Calu3 (cell line): ENCODE measurements at regions not wholly inside any gene's neighbourhood (a gene's known extent, or its start where the extent isn't known, plus 50 kb on each side); places are given as distances from the start of the nearest gene placed in this dataset.

ENCODE experiments used
- BruUV-seq: library from RNA; stranded (reverse); fragments of 400-500 nt; replicated peaks from 2 replicates; lab custom pipeline; 2021; lab: Mats Ljungman, UMichigan
- CTCF ChIA-PET: fragments of 300-600 bp; sonication (Branson Sonifier 250); formaldehyde crosslinking; loops from one replicate; lab custom pipeline; 2022; ENCODE audit warnings: antibody characterized with exemption; lab: Charles Lee
- DNase-seq: peaks from one replicate; pipeline ENCODE4 v3.0.0; 2022
- H3K27ac Mint-ChIP-seq: one replicate; pipeline ENCODE4 v1.8.0; 2022; ENCODE audit warnings: mixed read lengths; ENCODE audit not compliant: unreplicated experiment
- H3K27me3 Mint-ChIP-seq: one replicate; pipeline ENCODE4 v1.8.0; 2022; ENCODE audit warnings: mixed read lengths; ENCODE audit not compliant: unreplicated experiment
- H3K36me3 Mint-ChIP-seq: one replicate; pipeline ENCODE4 v1.8.0; 2022; ENCODE audit warnings: mild to moderate bottlenecking, moderate library complexity, mixed read lengths; ENCODE audit not compliant: insufficient read depth, unreplicated experiment
- H3K4me1 Mint-ChIP-seq: one replicate; pipeline ENCODE4 v1.8.0; 2022; ENCODE audit warnings: mild to moderate bottlenecking, low read depth, mixed read lengths; ENCODE audit not compliant: unreplicated experiment
- H3K4me3 Mint-ChIP-seq: one replicate; pipeline ENCODE4 v1.8.0; 2022; ENCODE audit warnings: mild to moderate bottlenecking, low read depth, moderate library complexity, mixed read lengths; ENCODE audit not compliant: unreplicated experiment
- H3K9me3 Mint-ChIP-seq: one replicate; pipeline ENCODE4 v1.8.0; 2022; ENCODE audit warnings: low read depth, mixed read lengths; ENCODE audit not compliant: unreplicated experiment
- intact Hi-C: fragments of 100-400 bp; cut with micrococcal nuclease; formaldehyde crosslinking; loops from one replicate; pipeline ENCODE4 v1.10.0; 2022; ENCODE audit not compliant: unreplicated experiment
- TF ChIP-seq, protein P1 (sequence below): fragments of 200-600 bp; IDR thresholded peaks from one replicate; pipeline ENCODE4 v1.8.0; 2022; ENCODE audit warnings: antibody characterized with exemption; ENCODE audit not compliant: unreplicated experiment

DNA sequence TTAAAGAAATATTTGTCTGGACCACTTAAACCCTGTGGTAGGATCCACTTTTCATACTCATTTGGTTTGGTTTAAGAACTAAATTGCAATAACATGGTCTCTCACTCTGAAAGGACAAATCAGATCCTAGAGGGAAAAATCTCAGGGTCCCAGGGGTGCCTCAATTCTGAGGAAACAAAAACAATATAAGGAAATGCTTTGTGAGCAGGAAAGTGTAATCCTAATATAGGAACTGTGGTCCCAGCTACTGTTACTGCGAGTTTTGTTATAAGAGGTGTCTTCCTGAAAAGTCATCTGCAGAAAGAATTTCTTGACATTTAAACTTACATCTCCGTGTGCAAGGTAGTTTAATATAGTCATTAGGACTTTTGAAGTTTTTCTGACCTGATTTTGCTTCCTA is 420.1 kb upstream of the LCORL start:
- no peaks in the 10 kb centered on the region for H3K36me3 Mint-ChIP-seq
- TF ChIP-seq, protein P1, sequence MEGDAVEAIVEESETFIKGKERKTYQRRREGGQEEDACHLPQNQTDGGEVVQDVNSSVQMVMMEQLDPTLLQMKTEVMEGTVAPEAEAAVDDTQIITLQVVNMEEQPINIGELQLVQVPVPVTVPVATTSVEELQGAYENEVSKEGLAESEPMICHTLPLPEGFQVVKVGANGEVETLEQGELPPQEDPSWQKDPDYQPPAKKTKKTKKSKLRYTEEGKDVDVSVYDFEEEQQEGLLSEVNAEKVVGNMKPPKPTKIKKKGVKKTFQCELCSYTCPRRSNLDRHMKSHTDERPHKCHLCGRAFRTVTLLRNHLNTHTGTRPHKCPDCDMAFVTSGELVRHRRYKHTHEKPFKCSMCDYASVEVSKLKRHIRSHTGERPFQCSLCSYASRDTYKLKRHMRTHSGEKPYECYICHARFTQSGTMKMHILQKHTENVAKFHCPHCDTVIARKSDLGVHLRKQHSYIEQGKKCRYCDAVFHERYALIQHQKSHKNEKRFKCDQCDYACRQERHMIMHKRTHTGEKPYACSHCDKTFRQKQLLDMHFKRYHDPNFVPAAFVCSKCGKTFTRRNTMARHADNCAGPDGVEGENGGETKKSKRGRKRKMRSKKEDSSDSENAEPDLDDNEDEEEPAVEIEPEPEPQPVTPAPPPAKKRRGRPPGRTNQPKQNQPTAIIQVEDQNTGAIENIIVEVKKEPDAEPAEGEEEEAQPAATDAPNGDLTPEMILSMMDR, result no peak
- no peaks in the 10 kb centered on the region for H3K27me3 Mint-ChIP-seq
- CTCF ChIA-PET, result no interaction called here
- intact Hi-C loops, result no loop called here
- H3K4me1 Mint-ChIP-seq, result no peaks in the 10 kb centered on the region
- H3K27ac Mint-ChIP-seq, result no peak overlapping the region
- no peak for DNase-seq
- H3K4me3 Mint-ChIP-seq, result no peak overlapping the region
- BruUV-seq, result no TSS peak
- peaks cover 13% of the 10 kb centered on the region for H3K9me3 Mint-ChIP-seq

DNA sequence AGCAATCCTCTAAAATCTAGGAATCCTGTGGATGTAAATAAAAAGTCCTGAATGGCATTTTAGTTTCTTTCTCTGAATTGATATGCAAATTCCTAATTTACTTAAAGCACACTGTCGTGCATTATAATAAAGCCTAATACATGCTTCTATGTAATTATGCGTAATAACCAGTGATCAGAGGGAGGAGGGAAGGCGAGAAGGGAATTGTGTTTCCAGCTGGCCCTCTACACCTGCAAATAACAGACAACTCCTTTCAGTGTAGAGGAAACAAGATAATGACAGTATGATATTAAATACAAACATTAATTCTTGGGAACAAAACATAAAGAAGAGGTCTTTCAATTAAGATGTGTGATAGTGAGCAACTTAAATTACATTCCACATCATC is 419.6 kb upstream of the LCORL start:
- Mint-ChIP-seq H3K9me3 (peaks cover 13% of the 10 kb centered on the region), H3K27me3 (no peaks in the 10 kb centered on the region), H3K27ac (no peak overlapping the region), H3K4me1 (no peaks in the 10 kb centered on the region), H3K36me3 (no peaks in the 10 kb centered on the region), H3K4me3 (no peak overlapping the region)
- intact Hi-C loops, result no loop called here
- CTCF ChIA-PET, result no interaction called here
- TF ChIP-seq, protein P1, result no peak
- DNase-seq, result no peak
- BruUV-seq, result no TSS peak

DNA sequence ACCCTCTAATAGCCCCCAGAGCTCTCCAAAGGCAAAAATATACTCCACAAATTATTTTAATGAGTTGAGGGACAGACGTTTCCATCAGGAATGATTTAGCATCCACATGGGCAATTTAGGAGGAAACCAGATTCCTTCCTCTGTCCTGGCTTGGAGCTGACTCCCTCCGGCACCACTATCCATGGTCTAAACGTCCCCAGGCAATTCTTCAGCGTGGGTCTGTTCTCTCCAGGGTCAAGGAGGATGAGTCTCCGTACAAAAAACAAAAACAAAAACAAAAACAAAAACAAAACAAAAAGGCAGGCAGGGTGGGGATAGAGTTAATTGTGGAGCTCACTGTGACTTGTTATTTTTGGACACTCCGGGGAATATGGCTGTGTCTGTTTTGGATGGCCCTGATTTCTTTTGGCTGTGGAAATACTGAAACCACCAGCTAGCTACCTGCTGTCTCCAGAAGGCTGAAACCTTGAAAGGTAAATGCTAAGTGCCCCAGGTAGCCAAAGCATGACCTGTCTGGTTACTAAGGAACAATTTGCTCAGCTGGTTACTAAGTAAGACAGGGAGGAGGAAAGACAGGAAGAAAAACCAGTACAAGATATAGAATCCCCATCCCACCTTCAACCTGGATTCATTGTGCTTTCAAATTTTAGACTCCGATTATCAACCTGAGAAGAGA is 419.1 kb upstream of the LCORL start:
- Mint-ChIP-seq H3K9me3 (peaks cover 13% of the 10 kb centered on the region), H3K4me3 (no peak overlapping the region), H3K27ac (no peak overlapping the region), H3K36me3 (no peaks in the 10 kb centered on the region), H3K4me1 (no peaks in the 10 kb centered on the region), H3K27me3 (no peaks in the 10 kb centered on the region)
- no TSS peak for BruUV-seq
- CTCF ChIA-PET, result no interaction called here
- DNase-seq, result no peak
- TF ChIP-seq, protein P1, result no peak
- intact Hi-C loops, result no loop called here

DNA sequence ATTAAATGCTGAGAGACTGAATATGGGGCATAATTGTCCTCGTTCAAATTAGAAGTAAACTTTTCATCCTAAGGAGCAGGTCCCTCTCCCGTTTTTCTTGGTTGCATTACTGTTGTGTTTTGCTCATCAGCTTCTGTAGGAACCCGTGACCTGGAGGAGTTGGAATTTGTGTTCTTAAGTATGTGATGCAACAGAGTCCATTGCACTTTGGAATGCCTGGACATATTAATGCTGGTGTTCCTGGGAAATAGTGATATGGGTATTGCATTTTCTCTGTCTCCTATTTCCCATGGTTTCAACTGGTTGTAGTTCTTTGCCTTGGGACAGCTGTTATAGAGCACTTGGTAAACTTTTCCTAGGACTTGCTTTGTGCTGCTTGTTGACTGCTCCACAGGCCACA is 417.8 kb upstream of the LCORL start:
- Mint-ChIP-seq H3K27me3 (no peaks in the 10 kb centered on the region), H3K36me3 (no peaks in the 10 kb centered on the region), H3K27ac (no peak overlapping the region), H3K9me3 (peaks cover 8% of the 10 kb centered on the region), H3K4me3 (no peak overlapping the region), H3K4me1 (no peaks in the 10 kb centered on the region)
- TF ChIP-seq, protein P1, result no peak
- DNase-seq, result no peak
- CTCF ChIA-PET, result no interaction called here
- no TSS peak for BruUV-seq
- intact Hi-C loops, result no loop called here
